CD4-positive, alpha-beta T cell treated with Interleukin-6 at 100 ng/mL for 8 hours (primary cell): ENCODE measurements at regions not wholly inside any gene's neighbourhood (a gene's known extent, or its start where the extent isn't known, plus 50 kb on each side); places are given as distances from the start of the nearest gene placed in this dataset.

Source experiments
- DNase-seq: peaks from one replicate; pipeline ENCODE4 v3.0.0-alpha.2; 2020; ENCODE audit warnings: mixed read lengths, low spot score

DNA sequence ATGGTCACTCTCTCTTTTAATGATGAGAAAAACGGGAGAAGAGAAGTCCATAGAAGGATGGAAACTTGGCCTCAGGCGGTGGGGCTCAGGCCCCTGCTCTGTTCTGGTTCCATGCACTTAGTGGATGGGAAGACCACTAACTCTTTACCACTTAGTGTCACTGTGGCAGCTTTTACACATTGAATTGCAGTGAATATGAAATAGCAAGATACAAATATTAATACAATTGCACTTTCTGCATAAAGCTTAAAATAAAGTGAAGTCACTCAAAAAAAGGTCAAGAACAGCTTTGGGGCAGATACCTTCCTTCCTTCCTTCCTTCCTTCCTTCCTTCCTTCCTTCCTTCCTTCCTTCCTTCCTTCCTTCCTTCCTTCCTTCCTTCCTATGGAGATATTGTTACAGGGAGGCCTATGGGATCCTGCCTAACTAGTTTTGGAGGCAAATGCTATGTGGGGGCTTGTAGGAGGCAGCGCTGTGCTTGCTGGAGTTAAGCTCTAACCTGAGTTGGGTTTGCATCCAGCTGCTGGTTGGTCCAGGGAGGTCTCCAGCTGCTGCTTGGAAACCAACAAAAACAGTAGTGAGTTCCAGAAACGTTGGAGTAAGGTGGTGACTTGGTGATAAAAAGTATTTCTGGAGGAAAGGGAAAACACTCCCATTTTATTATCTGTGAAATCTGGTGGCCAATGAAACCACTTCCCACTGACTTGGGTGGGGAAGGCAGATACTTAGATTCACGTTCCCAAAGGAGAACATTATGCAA lies 62.3 kb upstream of the NKX2-2 start:
- DNase-seq: no peak

- no peak for DNase-seq
Observed at GRCh38 chr20:21575167-21575566, 61.3 kb upstream of the NKX2-2 start.

- DNase-seq: no peak
Observed at GRCh38 chr20:21574443-21574842, 60.6 kb upstream of the NKX2-2 start.

GRCh38 chr20:21573259-21573658 lies 59.4 kb upstream of the NKX2-2 start:
- DNase-seq: no peak

DNA sequence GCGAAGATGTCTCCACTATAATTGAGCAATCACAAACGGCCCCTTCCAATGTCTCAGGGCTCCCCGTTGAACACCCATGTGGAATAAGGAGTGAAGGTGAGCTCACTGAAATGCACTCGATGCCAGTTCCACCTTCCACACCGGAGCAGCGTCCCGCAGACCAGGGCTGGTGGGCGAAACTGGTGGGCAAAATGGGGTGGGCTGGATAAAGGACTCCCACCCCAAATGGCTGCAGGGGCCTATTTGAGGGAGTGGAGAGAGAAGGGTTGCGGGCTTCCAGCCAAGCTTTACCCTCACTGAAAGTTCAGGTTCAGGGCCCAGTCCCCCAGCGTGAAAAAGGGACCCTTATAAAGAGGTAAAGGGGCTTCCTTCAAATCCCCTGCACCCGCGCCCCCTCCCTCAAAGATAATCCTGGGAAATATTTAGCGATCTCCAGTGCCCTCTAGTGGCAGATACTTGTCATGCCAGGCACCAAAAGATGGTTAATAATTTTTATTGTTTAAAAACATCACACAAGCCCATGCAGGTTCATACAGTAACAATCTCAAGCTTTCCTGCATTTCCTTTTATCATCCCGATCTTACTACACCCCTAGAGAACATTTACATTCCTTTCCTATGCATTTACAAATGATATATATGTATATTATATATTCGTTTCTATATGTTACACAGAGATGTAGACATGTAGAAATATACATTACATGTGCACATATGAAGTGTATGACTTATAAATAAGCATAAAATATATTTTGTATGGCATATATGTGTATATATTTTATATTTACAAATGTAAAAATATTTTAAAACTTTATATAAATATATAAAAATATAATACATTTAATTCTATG lies 58.2 kb upstream of the NKX2-2 start:
- DNase-seq: peak; percentile 17

- no peak for DNase-seq
Observed at GRCh38 chr20:21570285-21570992, 56.6 kb upstream of the NKX2-2 start.

DNA sequence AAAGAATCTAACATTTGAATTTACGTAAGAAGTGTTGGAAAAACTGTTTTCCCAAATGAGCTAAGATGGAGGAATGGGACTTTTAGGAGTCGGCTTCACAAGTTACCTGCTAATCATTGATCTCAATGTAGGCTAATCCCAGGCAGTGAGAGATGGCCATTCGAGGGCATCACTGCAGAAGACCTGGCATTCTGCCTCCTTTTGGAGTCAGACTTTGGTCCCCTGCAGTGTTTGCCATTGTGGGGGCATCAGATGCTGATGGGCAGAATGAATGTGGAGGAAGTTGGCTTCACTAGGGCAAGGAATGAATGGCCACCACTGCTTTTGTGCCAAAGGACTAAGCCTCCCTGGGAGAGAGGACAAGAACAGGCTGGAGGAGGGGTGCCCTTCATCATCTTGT lies 55.7 kb upstream of the NKX2-2 start:
- DNase-seq: no peak

DNA sequence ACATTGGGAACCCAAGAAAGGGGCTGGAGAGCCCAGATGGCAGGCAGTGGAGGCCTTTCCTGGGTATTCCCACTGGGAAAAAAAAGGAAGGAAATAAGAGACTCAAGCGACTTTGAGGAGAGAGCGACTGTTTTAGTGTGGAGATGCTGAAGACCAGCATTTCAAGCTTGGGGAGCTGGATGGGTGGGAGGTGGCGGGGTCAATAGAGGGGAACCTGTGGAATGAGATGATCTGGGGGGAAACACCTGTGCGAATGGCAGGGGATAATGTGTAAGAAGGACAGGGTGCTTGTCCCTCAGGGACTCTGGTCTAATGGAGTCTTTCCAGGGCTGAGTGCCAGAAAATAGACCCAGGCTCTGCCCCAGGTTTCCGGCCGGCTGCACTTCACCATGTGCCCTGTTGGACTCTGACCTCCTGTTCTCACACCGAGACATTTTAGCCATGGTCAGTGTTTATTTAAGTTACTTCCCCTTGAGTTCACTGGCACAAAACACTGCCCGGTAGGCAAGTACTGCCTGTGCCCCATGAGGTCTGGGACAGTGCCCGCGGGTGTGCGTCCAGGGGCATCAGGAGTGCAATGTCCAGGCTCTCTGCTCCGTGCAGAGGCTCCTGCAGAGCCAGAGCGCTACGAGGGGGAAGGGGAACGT lies 50.4 kb upstream of the NKX2-2 start:
- DNase-seq: no peak
